ENCODE measurements at regions not wholly inside any gene's neighbourhood (a gene's known extent, or its start where the extent isn't known, plus 50 kb on each side); places are given as distances from the start of the nearest gene placed in this dataset.
"Not testable (repeated sequence)": the region's sequence is repeated elsewhere in the genome, so short reads cannot be mapped to it uniquely, and the experiment has no call there.

DNA sequence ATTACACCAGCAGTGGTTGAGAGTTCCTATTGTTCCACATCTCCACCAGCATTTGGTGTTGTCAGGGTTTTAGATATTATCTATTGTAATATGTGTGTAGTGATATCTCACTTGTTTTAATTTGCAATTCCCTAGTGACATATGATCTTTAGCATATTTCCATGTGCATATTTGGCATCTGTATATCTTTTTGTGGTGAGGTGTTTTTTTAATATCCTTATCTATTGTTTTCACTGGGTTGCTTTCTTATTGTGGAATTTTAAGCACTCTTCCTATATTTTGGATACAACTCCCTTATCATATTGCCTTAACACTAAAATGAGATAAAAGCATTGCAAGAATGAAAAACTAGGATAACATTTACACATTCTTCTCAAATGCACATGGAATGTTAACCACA, 453.9 kb upstream of the FSIP2 start:
- Histone ChIP-seq H3K27me3 (no peaks in the 10 kb centered on the region), H3K9me3 (ENCODE audit: low read depth) (no peaks in the 10 kb centered on the region), H3K9ac (no peak overlapping the region), H3K4me3 (no peak overlapping the region), H4K20me1 (ENCODE audit: low read depth) (no peaks in the 10 kb centered on the region), H2AFZ (replicated peaks) (no peak overlapping the region), H3K4me2 (no peak overlapping the region), H3K27ac (no peak overlapping the region), H3F3A (ENCODE audit: low read depth) (no peaks in the 10 kb centered on the region), H3K4me1 (peaks cover under 1% of the 10 kb centered on the region), H3K36me3 (no peaks in the 10 kb centered on the region), H3K79me2 (ENCODE audit: low read depth) (no peaks in the 10 kb centered on the region)
- Mint-ChIP-seq H3K4me1 (no peaks in the 10 kb centered on the region), H3K9me3 (no peaks in the 10 kb centered on the region), H3K27me3 (ENCODE audit: insufficient read depth, low read depth) (no peaks in the 10 kb centered on the region), H3K27ac (no peak overlapping the region), H3K4me3 (no peak overlapping the region), H3K36me3 (no peaks in the 10 kb centered on the region)
- DNase-seq (ENCODE audit: low spot score), result no peak
- TF ChIP-seq, protein P1, sequence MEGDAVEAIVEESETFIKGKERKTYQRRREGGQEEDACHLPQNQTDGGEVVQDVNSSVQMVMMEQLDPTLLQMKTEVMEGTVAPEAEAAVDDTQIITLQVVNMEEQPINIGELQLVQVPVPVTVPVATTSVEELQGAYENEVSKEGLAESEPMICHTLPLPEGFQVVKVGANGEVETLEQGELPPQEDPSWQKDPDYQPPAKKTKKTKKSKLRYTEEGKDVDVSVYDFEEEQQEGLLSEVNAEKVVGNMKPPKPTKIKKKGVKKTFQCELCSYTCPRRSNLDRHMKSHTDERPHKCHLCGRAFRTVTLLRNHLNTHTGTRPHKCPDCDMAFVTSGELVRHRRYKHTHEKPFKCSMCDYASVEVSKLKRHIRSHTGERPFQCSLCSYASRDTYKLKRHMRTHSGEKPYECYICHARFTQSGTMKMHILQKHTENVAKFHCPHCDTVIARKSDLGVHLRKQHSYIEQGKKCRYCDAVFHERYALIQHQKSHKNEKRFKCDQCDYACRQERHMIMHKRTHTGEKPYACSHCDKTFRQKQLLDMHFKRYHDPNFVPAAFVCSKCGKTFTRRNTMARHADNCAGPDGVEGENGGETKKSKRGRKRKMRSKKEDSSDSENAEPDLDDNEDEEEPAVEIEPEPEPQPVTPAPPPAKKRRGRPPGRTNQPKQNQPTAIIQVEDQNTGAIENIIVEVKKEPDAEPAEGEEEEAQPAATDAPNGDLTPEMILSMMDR (IDR thresholded peaks at IDR 0.05), result no peak
- no peak for TF ChIP-seq EZH2 (IDR thresholded peaks at IDR 0.05)
- no peak for TF ChIP-seq EZH2phosphoT487 (IDR thresholded peaks at IDR 0.05)

DNA sequence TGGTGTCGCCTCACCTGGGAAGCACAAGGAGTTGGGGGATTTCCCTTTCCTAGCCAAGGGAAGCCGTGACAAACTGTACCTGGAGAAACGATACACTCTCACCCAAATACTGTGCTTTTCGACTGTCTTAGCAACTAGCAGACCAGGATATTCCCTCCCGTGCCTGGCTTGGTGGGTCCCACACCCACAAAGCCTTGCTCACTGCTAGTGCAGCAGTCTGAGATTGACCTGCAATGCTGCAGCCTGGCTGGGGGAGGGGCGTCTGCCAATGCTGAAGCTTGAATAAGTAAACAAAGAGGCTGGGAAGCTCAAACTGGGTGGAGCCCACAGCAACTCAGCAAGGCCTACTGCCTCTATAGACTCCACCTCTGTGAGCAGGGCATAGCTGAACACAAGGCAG, 448.6 kb upstream of the FSIP2 start:
- H3K36me3 ChIP-seq; H3K9me3 ChIP-seq (ENCODE audit: low read depth); H3K9me3 Mint-ChIP-seq; H3K27me3 ChIP-seq; H3K27ac Mint-ChIP-seq; H3F3A ChIP-seq (ENCODE audit: low read depth); H3K79me2 ChIP-seq (ENCODE audit: low read depth); H3K36me3 Mint-ChIP-seq; H3K9ac ChIP-seq; H3K27ac ChIP-seq; H3K4me3 ChIP-seq; H3K4me2 ChIP-seq; H4K20me1 ChIP-seq (ENCODE audit: low read depth); H3K4me1 ChIP-seq; H3K27me3 Mint-ChIP-seq (ENCODE audit: insufficient read depth, low read depth); H3K4me1 Mint-ChIP-seq; H3K4me3 Mint-ChIP-seq: not testable (repeated sequence)
- H2AFZ ChIP-seq (replicated peaks), result peak overlapping the region; percentile 97
- DNase-seq (ENCODE audit: low spot score), result peak; percentile 63

DNA sequence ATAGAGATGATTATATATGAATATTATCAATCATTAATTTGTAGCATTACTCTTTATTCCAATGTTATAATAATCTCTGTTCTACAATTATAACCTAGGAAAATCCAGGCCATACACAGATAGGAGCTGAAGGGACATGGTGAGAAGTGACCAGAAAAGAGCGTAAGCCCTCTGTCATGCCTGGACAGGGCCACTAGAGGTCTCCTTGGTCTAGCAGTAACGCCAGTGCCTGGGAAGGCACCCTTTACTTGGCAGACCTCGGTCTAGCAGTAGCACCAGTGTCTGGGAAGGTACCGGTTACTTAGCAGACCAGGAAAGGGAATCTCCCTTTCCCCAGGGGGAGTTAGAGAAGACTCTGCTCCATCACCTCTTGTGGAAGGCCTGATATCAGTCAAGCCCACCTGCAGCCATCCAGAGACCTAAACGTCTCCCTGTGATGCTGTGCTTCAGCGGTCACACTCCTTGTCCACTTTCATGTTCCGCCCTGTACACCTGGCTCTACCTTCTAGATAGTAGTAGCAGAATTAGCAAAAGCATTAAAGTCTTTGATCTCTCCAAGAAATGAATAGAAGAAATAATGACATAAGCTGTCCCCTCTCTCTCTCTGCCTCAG, 447.5 kb upstream of the FSIP2 start:
- H3K9me3 ChIP-seq (ENCODE audit: low read depth), result no peaks in the 10 kb centered on the region
- Mint-ChIP-seq H3K4me1 (no peaks in the 10 kb centered on the region), H3K36me3 (no peaks in the 10 kb centered on the region), H3K4me3 (no peak overlapping the region), H3K27me3 (ENCODE audit: insufficient read depth, low read depth) (no peaks in the 10 kb centered on the region), H3K9me3 (peaks cover 6% of the 10 kb centered on the region), H3K27ac (no peak overlapping the region)
- H3K4me3 ChIP-seq, result no peak overlapping the region
- H3K27ac ChIP-seq, result no peak overlapping the region
- peak; percentile 82 for DNase-seq (ENCODE audit: low spot score)
- no peak for TF ChIP-seq EZH2phosphoT487 (IDR thresholded peaks at IDR 0.05)
- TF ChIP-seq, protein P1 (IDR thresholded peaks at IDR 0.05), result peak; percentile 77
- peaks cover 6% of the 10 kb centered on the region for H3K4me1 ChIP-seq
- H4K20me1 ChIP-seq (ENCODE audit: low read depth), result no peaks in the 10 kb centered on the region
- H3K79me2 ChIP-seq (ENCODE audit: low read depth), result no peaks in the 10 kb centered on the region
- no peaks in the 10 kb centered on the region for H3K27me3 ChIP-seq
- H3K4me2 ChIP-seq, result no peak overlapping the region
- H3K9ac ChIP-seq, result no peak overlapping the region
- no peaks in the 10 kb centered on the region for H3K36me3 ChIP-seq
- peak overlapping the region; percentile 96 for H2AFZ ChIP-seq (replicated peaks)
- no peaks in the 10 kb centered on the region for H3F3A ChIP-seq (ENCODE audit: low read depth)

DNA sequence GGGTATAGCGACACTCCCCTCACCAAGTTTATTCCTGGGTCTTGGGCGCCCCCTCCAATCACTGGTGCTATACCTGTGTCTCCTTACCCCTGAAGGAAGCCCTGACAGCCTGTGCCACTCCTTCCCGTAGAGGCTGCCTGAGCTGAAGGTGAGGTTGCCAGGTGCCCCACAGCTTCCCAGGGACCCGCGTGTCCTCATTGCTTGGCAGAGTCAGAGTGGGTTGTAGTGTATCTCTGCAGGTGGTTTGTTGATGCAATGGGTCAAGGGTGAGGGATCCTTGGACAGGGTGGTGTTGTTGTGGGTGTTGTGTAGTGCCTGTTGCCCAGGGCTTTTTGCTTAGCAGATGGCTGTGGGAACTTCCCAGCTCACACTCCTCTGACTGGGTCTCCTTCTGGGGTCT, 438.7 kb upstream of the FSIP2 start:
- H3K27me3 ChIP-seq, result no peaks in the 10 kb centered on the region
- no peak overlapping the region for H3K4me2 ChIP-seq
- no peaks in the 10 kb centered on the region for H3K9me3 Mint-ChIP-seq
- H3F3A ChIP-seq (ENCODE audit: low read depth), result no peaks in the 10 kb centered on the region
- no peaks in the 10 kb centered on the region for H4K20me1 ChIP-seq (ENCODE audit: low read depth)
- H3K79me2 ChIP-seq (ENCODE audit: low read depth), result no peaks in the 10 kb centered on the region
- no peak for DNase-seq (ENCODE audit: low spot score)
- no peaks in the 10 kb centered on the region for H3K4me1 ChIP-seq
- H3K36me3 ChIP-seq, result no peaks in the 10 kb centered on the region
- no peak overlapping the region for H3K27ac Mint-ChIP-seq
- H3K27ac ChIP-seq, result no peak overlapping the region
- H3K36me3 Mint-ChIP-seq, result no peaks in the 10 kb centered on the region
- TF ChIP-seq, protein P1 (IDR thresholded peaks at IDR 0.05), result no peak
- no peak for TF ChIP-seq EZH2 (IDR thresholded peaks at IDR 0.05)
- TF ChIP-seq EZH2phosphoT487 (IDR thresholded peaks at IDR 0.05), result no peak
- no peaks in the 10 kb centered on the region for H3K4me1 Mint-ChIP-seq
- no peaks in the 10 kb centered on the region for H3K9me3 ChIP-seq (ENCODE audit: low read depth)
- H3K9ac ChIP-seq, result no peak overlapping the region
- no peak overlapping the region for H3K4me3 Mint-ChIP-seq
- no peak overlapping the region for H3K4me3 ChIP-seq
- no peak overlapping the region for H2AFZ ChIP-seq (replicated peaks)
- peaks cover 2% of the 10 kb centered on the region for H3K27me3 Mint-ChIP-seq (ENCODE audit: insufficient read depth, low read depth)
